GM12892 (cell line): ENCODE measurements at regions not wholly inside any gene's neighbourhood (a gene's known extent, or its start where the extent isn't known, plus 50 kb on each side); places are given as distances from the start of the nearest gene placed in this dataset.

Source experiments
- POLR2A ChIP-seq: IDR thresholded peaks from 2 replicates; pipeline ENCODE4 v1.6.1; 2011; ENCODE audit warnings: low read depth, low read length, control low read depth
- POLR2AphosphoS5 ChIP-seq: IDR thresholded peaks from 2 replicates; pipeline ENCODE4 v1.6.1; 2011; ENCODE audit warnings: low read depth, low read length, control low read depth
- TAF1 ChIP-seq: IDR thresholded peaks from 2 replicates; pipeline ENCODE4 v1.6.1; 2011; ENCODE audit warnings: low read depth, mild to moderate bottlenecking, control low read depth, low read length, borderline replicate concordance

- TF ChIP-seq POLR2A (no peak), POLR2AphosphoS5 (no peak), TAF1 (no peak)
Observed at GRCh38 chr12:87169010-87169409, 860.2 kb downstream of the C12orf50 start.
